HepG2 (cell line): ENCODE measurements at regions not wholly inside any gene's neighbourhood (a gene's known extent, or its start where the extent isn't known, plus 50 kb on each side); places are given as distances from the start of the nearest gene placed in this dataset.

Experiments
- ATAC-seq: fragments of 200-7000 bp; cut with Tn5 transposase; 3 replicates; pipeline ENCODE4 v1.9.1; 2020; ENCODE audit warnings: mild to moderate bottlenecking, moderate library complexity
- BruUV-seq: library from RNA; stranded (reverse); fragments of 400-500 nt; replicated peaks from 2 replicates; lab custom pipeline; 2021; lab: Mats Ljungman, UMichigan
- CTCF ChIA-PET: fragments of 300-600 bp; formaldehyde crosslinking; extraction: SDS; loops from one replicate; lab custom pipeline; 2021; ENCODE audit warnings: low total read pairs, inconsistent platforms, low intra/inter-chr PET ratio; lab: Yijun Ruan, JAX
- POLR2A ChIA-PET: fragments of 350-600 bp; sonication (Branson Sonifier 250); formaldehyde crosslinking; loops from one replicate; lab custom pipeline; 2020; ENCODE audit warnings: antibody characterized with exemption, inconsistent platforms; lab: Yijun Ruan, JAX
- DNase-seq: peaks from one replicate; pipeline ENCODE4 v3.0.0-alpha.2; 2015; ENCODE audit warnings: low spot score
- FAIRE-seq: peaks from 3 replicates; lab custom pipeline; 2011; peaks lifted over from hg19 to GRCh38; lab: Jason Lieb, UNC
- H2AFZ ChIP-seq: one replicate; pipeline ENCODE4 v1.6.1; 2011; ENCODE audit warnings: low read length, inconsistent platforms
- H3K27ac ChIP-seq: fragments of 300-600 bp; 3 replicates; pipeline ENCODE4 v1.8.0; 2011; ENCODE audit warnings: mixed run types, mild to moderate bottlenecking, mixed read lengths, low read length, inconsistent platforms; ENCODE audit not compliant: insufficient read depth; ENCODE audit errors: extremely low read length
- H3K27me3 ChIP-seq, 2 experiments: fragments of 200-600 bp in 1 of 2; 2 replicates in 1 of 2; 3 replicates in 1 of 2; pipeline versions ENCODE4 v1.6.0 to v1.8.0; 2011; ENCODE audit warnings: low read length in 2 of 2, mild to moderate bottlenecking in 2 of 2, moderate library complexity in 2 of 2, inconsistent platforms in 1 of 2; ENCODE audit not compliant: insufficient read depth in 2 of 2, control insufficient read depth in 1 of 2
- H3K36me3 ChIP-seq, 2 experiments: fragments of 200-600 bp in 1 of 2; replicated peaks in 1 of 2; 2 replicates in 1 of 2; 3 replicates in 1 of 2; pipeline versions ENCODE4 v1.5.1 to v1.8.0; 2011; ENCODE audit warnings: low read length in 2 of 2, inconsistent platforms in 1 of 2; ENCODE audit not compliant: insufficient read depth in 2 of 2, control insufficient read depth in 1 of 2
- H3K4me1 ChIP-seq: 2 replicates; pipeline ENCODE4 v1.5.1; 2012; ENCODE audit warnings: low read length, inconsistent platforms; ENCODE audit not compliant: insufficient read depth
- H3K4me2 ChIP-seq: 2 replicates; pipeline ENCODE4 v1.6.0; 2011; ENCODE audit warnings: low read depth, low read length, inconsistent platforms
- H3K4me3 ChIP-seq, 3 experiments: fragments of 200-600 bp in 1 of 3; sonication (generic), shearing (Covaris generic) in 1 of 3; replicated peaks in 1 of 3; 2 replicates each; pipeline ENCODE4 v1.5.1; 2011 to 2016; ENCODE audit warnings: low read length in 3 of 3, inconsistent platforms in 2 of 3, low read depth in 2 of 3, mild to moderate bottlenecking in 2 of 3, control low read depth in 1 of 3, mixed read lengths in 1 of 3; ENCODE audit not compliant: insufficient read depth in 1 of 3
- H3K79me2 ChIP-seq: one replicate; pipeline ENCODE4 v1.6.1; 2011; ENCODE audit warnings: low read length, inconsistent platforms; ENCODE audit not compliant: insufficient read depth
- H3K9ac ChIP-seq: 2 replicates; pipeline ENCODE4 v1.6.0; 2011; ENCODE audit warnings: mild to moderate bottlenecking, low read depth, low read length, inconsistent platforms; ENCODE audit not compliant: insufficient read depth
- H3K9me3 ChIP-seq: 2 replicates; pipeline ENCODE4 v1.5.1; 2012; ENCODE audit warnings: mild to moderate bottlenecking, low read length
- H4K20me1 ChIP-seq: 2 replicates; pipeline ENCODE4 v1.6.0; 2011; ENCODE audit warnings: inconsistent platforms, mild to moderate bottlenecking, low read length, moderate library complexity; ENCODE audit not compliant: insufficient read depth
- ATF7 ChIP-seq, 2 experiments: fragments of 450-650 bp in 1 of 2; sonication (generic) in 1 of 2; formaldehyde crosslinking in 1 of 2; IDR thresholded peaks; 2 replicates each; pipeline versions ENCODE4 v1.4.0 to v1.6.1; 2016 to 2020; ENCODE audit warnings: antibody characterized with exemption in 1 of 2, mild to moderate bottlenecking in 1 of 2, missing genetic modification reagents in 1 of 2
- ELF1 ChIP-seq: sonication (generic); formaldehyde crosslinking; IDR thresholded peaks from 2 replicates; pipeline ENCODE4 v1.4.0; 2020; ENCODE audit warnings: missing genetic modification reagents
- FOXA1 ChIP-seq, 2 experiments: fragments of 450-650 bp in 1 of 2; sonication (generic) in 1 of 2; formaldehyde crosslinking in 1 of 2; IDR thresholded peaks; 2 replicates each; pipeline versions ENCODE4 v1.4.0 to v1.6.1; 2016 to 2020; ENCODE audit warnings: missing genetic modification reagents in 1 of 2
- FOXK1 ChIP-seq: sonication (generic); formaldehyde crosslinking; IDR thresholded peaks from 2 replicates; pipeline ENCODE4 v1.4.0; 2020; ENCODE audit warnings: low read depth, missing genetic modification reagents, borderline replicate concordance
- GPN1 ChIP-seq: sonication (generic); formaldehyde crosslinking; IDR thresholded peaks from 2 replicates; pipeline ENCODE4 v1.5.1; 2020; ENCODE audit warnings: missing genetic modification reagents, borderline replicate concordance
- JUN ChIP-seq: sonication (generic); formaldehyde crosslinking; IDR thresholded peaks from 2 replicates; pipeline ENCODE4 v1.4.0; 2020; ENCODE audit warnings: mild to moderate bottlenecking, missing genetic modification reagents
- KAT7 ChIP-seq: IDR thresholded peaks from 2 replicates; pipeline ENCODE4 v1.6.1; 2018; ENCODE audit warnings: borderline replicate concordance, missing compliant biosample characterization
- SOX6 ChIP-seq, 2 experiments: fragments of 450-650 bp in 1 of 2; sonication (generic) in 1 of 2; formaldehyde crosslinking in 1 of 2; IDR thresholded peaks; 2 replicates each; pipeline versions ENCODE4 v1.4.0 to v1.6.1; 2017 to 2020; ENCODE audit warnings: antibody characterized with exemption in 1 of 2, mild to moderate bottlenecking in 1 of 2, missing genetic modification reagents in 1 of 2
- SP4 ChIP-seq: sonication (generic); formaldehyde crosslinking; IDR thresholded peaks from 2 replicates; pipeline ENCODE4 v1.8.1; 2023; ENCODE audit warnings: mild to moderate bottlenecking, missing genetic modification reagents
- TOPORS ChIP-seq: sonication (generic); formaldehyde crosslinking; IDR thresholded peaks from 2 replicates; pipeline ENCODE4 v1.8.0; 2023; ENCODE audit warnings: mild to moderate bottlenecking, missing genetic modification reagents
- TP53 ChIP-seq: sonication (generic); formaldehyde crosslinking; conservative IDR thresholded peaks from 2 replicates; pipeline ENCODE4 v1.4.0; 2020; ENCODE audit warnings: missing genetic modification reagents
- ZBTB7A ChIP-seq: sonication (generic); formaldehyde crosslinking; IDR thresholded peaks from 2 replicates; pipeline ENCODE4 v1.8.0; 2022; ENCODE audit warnings: mild to moderate bottlenecking, missing genetic modification reagents
- ZFY ChIP-seq: sonication (generic); formaldehyde crosslinking; IDR thresholded peaks from 2 replicates; pipeline ENCODE4 v1.4.0; 2020; ENCODE audit warnings: missing genetic modification reagents
- ZKSCAN8 ChIP-seq: IDR thresholded peaks from 2 replicates; pipeline ENCODE4 v1.6.1; 2016; ENCODE audit warnings: borderline replicate concordance, missing genetic modification reagents, missing compliant biosample characterization
- ZNF207 ChIP-seq: fragments of 450-650 bp; IDR thresholded peaks from 2 replicates; pipeline ENCODE4 v1.6.1; 2016; ENCODE audit warnings: antibody characterized with exemption, borderline replicate concordance
- ZNF224 ChIP-seq: sonication (generic); formaldehyde crosslinking; IDR thresholded peaks from 2 replicates; pipeline ENCODE4 v1.5.0; 2020; ENCODE audit warnings: mild to moderate bottlenecking, missing genetic modification reagents
- ZSCAN30 ChIP-seq: sonication (generic); formaldehyde crosslinking; IDR thresholded peaks from 2 replicates; pipeline ENCODE4 v1.5.0; 2020; ENCODE audit warnings: mild to moderate bottlenecking, missing genetic modification reagents
- WGBS: methylation state at CpG from one replicate; pipeline ENCODE4 v1.1.6; 2017; ENCODE audit warnings: low lambda C conversion rate; 5-methylcytosine and 5-hydroxymethylcytosine counted together
- in situ Hi-C: cut with HindIII; loops from 2 replicates; pipeline ENCODE4 v1.10.0; 2017; ENCODE audit warnings: low pct_unique_long_range_greater_than_20kb; ENCODE audit not compliant: extremely low pct_ligation_motif_present
- intact Hi-C: fragments of 100-400 bp; cut with micrococcal nuclease; formaldehyde crosslinking; loops from one replicate; pipeline ENCODE4 v1.10.0; 2022; ENCODE audit not compliant: unreplicated experiment
- TF ChIP-seq, protein P1 (sequence below): sonication (generic); formaldehyde crosslinking; IDR thresholded peaks from 2 replicates; pipeline ENCODE4 v1.5.0; 2020; ENCODE audit warnings: mild to moderate bottlenecking, missing genetic modification reagents, borderline replicate concordance

DNA sequence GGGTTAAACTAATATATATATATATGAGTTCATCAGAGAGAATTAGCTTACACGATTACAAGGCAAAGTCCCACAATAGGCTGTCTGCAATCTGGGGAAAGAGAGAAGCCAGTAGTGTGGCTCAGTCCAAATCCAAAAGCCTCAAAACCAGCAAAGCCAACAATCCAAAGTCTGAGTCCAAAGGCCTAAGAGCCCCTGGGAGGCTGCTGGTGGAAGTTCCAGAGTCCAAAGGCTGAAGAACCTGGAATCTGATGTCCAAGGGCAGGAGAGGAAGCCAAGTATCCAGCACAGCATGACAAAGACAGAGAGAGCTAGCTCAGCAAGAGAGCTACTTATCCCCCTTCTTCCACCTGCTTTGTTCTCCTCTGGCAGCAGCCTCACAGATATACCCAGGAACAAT lies 274.7 kb upstream of the ID4 start:
- H3K36me3 ChIP-seq, result no peaks in the 10 kb centered on the region
- TF ChIP-seq ZSCAN30, result no peak
- TF ChIP-seq SOX6 (IDR thresholded peaks at IDR 0.05), result no peak
- TF ChIP-seq SOX6 (CRISPR knock-in tag; IDR thresholded peaks at IDR 0.05), result no peak
- no peak for TF ChIP-seq JUN (CRISPR knock-in tag)
- TF ChIP-seq TOPORS, result no peak
- no peak for TF ChIP-seq SP4 (CRISPR knock-in tag)
- TF ChIP-seq FOXA1 (IDR thresholded peaks at IDR 0.05), result no peak
- TF ChIP-seq FOXA1 (CRISPR knock-in tag; IDR thresholded peaks at IDR 0.05), result no peak
- no peak overlapping the region for H2AFZ ChIP-seq
- 0% methylated on average over 1 of the region's 1 CpG for WGBS
- CTCF ChIA-PET, result no interaction called here
- H3K9ac ChIP-seq, result no peak overlapping the region
- no TSS peak for BruUV-seq
- no peak overlapping the region for H3K4me2 ChIP-seq
- no peaks in the 10 kb centered on the region for H3K79me2 ChIP-seq
- no peak overlapping the region for H3K4me3 ChIP-seq
- DNase-seq (no peak), FAIRE-seq (no peak), ATAC-seq (no peak)
- H3K27ac ChIP-seq, result no peak overlapping the region
- intact Hi-C loops (no loop called here), in situ Hi-C loops (no loop called here)
- no peaks in the 10 kb centered on the region for H4K20me1 ChIP-seq
- POLR2A ChIA-PET, result no interaction called here
- H3K9me3 ChIP-seq, result peaks cover 39% of the 10 kb centered on the region
- no peaks in the 10 kb centered on the region for H3K27me3 ChIP-seq
- H3K4me1 ChIP-seq, result no peaks in the 10 kb centered on the region

DNA sequence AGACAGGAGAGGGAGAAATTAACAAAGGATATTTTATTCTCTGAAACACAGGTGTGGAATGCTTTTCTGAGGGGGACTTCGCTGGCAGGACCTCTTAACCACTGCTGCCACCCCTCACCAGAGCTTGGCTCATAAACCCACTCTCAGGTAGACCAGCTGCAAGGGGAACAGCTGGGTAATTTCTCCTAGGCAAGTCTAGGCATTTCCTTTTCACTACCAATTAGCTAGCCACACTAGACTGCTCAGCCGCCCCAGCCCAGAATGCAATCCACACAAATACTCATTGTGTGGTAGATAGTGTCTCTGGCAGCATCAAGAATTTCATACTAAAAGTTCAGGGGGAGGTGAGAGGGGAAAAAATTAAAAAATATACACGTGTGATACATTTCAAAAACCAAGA lies 267.6 kb upstream of the ID4 start:
- Histone ChIP-seq H4K20me1 (no peaks in the 10 kb centered on the region), H2AFZ (no peak overlapping the region), H3K4me1 (no peaks in the 10 kb centered on the region), H3K9me3 (peaks cover 11% of the 10 kb centered on the region; the same call in 1 of the 2 replicates), H3K9ac (no peak overlapping the region), H3K36me3 (no peaks in the 10 kb centered on the region), H3K27ac (no peak overlapping the region), H3K79me2 (no peaks in the 10 kb centered on the region), H3K4me2 (no peak overlapping the region), H3K27me3 (no peaks in the 10 kb centered on the region), H3K4me3 (no peak overlapping the region)
- DNase-seq, result no peak
- in situ Hi-C loops (no loop called here), intact Hi-C loops (no loop called here)
- BruUV-seq, result no TSS peak
- no peak for FAIRE-seq
- POLR2A ChIA-PET, result no interaction called here
- CTCF ChIA-PET, result no interaction called here
- ATAC-seq, result no peak
- WGBS, result under 1% methylated on average over 3 of the region's 3 CpGs
- TF ChIP-seq ZNF207 (no peak), FOXK1 (CRISPR knock-in tag) (no peak), ATF7 (IDR thresholded peaks at IDR 0.05) (no peak), ATF7 (CRISPR knock-in tag; IDR thresholded peaks at IDR 0.05) (no peak), GPN1 (no peak), ZBTB7A (CRISPR knock-in tag) (no peak), ZKSCAN8 (CRISPR knock-in tag) (no peak), ZFY (CRISPR knock-in tag) (no peak), ZNF224 (no peak), ELF1 (CRISPR knock-in tag) (no peak), TP53 (CRISPR knock-in tag) (no peak), KAT7 (CRISPR knock-in tag) (no peak)
- TF ChIP-seq, protein P1, sequence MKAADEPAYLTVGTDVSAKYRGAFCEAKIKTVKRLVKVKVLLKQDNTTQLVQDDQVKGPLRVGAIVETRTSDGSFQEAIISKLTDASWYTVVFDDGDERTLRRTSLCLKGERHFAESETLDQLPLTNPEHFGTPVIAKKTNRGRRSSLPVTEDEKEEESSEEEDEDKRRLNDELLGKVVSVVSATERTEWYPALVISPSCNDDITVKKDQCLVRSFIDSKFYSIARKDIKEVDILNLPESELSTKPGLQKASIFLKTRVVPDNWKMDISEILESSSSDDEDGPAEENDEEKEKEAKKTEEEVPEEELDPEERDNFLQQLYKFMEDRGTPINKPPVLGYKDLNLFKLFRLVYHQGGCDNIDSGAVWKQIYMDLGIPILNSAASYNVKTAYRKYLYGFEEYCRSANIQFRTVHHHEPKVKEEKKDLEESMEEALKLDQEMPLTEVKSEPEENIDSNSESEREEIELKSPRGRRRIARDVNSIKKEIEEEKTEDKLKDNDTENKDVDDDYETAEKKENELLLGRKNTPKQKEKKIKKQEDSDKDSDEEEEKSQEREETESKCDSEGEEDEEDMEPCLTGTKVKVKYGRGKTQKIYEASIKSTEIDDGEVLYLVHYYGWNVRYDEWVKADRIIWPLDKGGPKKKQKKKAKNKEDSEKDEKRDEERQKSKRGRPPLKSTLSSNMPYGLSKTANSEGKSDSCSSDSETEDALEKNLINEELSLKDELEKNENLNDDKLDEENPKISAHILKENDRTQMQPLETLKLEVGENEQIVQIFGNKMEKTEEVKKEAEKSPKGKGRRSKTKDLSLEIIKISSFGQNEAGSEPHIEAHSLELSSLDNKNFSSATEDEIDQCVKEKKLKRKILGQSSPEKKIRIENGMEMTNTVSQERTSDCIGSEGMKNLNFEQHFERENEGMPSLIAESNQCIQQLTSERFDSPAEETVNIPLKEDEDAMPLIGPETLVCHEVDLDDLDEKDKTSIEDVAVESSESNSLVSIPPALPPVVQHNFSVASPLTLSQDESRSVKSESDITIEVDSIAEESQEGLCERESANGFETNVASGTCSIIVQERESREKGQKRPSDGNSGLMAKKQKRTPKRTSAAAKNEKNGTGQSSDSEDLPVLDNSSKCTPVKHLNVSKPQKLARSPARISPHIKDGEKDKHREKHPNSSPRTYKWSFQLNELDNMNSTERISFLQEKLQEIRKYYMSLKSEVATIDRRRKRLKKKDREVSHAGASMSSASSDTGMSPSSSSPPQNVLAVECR, result no peak
